ENCODE measurements at regions not wholly inside any gene's neighbourhood (a gene's known extent, or its start where the extent isn't known, plus 50 kb on each side); places are given as distances from the start of the nearest gene placed in this dataset.
A peak's percentile ranks its signal among the peaks of the same experiment; 100 is the strongest.

GRCh38 chr5:103375350-103375749 lies 116.8 kb downstream of the MACIR start:
- no peak for TF ChIP-seq RAD21 (IDR thresholded peaks at IDR 0.05 in 1 of 2, conservative IDR thresholded peaks at IDR 0.05 in 1 of 2; ENCODE audit: low read depth in 2 of 2, low read length in 2 of 2)
- no peak for TF ChIP-seq CHD2 (IDR thresholded peaks at IDR 0.05; ENCODE audit: low read length)
- TF ChIP-seq, protein P1, sequence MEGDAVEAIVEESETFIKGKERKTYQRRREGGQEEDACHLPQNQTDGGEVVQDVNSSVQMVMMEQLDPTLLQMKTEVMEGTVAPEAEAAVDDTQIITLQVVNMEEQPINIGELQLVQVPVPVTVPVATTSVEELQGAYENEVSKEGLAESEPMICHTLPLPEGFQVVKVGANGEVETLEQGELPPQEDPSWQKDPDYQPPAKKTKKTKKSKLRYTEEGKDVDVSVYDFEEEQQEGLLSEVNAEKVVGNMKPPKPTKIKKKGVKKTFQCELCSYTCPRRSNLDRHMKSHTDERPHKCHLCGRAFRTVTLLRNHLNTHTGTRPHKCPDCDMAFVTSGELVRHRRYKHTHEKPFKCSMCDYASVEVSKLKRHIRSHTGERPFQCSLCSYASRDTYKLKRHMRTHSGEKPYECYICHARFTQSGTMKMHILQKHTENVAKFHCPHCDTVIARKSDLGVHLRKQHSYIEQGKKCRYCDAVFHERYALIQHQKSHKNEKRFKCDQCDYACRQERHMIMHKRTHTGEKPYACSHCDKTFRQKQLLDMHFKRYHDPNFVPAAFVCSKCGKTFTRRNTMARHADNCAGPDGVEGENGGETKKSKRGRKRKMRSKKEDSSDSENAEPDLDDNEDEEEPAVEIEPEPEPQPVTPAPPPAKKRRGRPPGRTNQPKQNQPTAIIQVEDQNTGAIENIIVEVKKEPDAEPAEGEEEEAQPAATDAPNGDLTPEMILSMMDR (IDR thresholded peaks at IDR 0.05; ENCODE audit: control extremely low read depth in 1 of 3, insufficient read depth in 1 of 3, low read depth in 1 of 3, low read length in 3 of 3) = peak in 1 of 3 experiments; percentile 20; a peak in 1 of 4 replicates
- TF ChIP-seq MAX (IDR thresholded peaks at IDR 0.05) = no peak
